GM12891 (cell line): ENCODE measurements at regions not wholly inside any gene's neighbourhood (a gene's known extent, or its start where the extent isn't known, plus 50 kb on each side); places are given as distances from the start of the nearest gene placed in this dataset.

ENCODE experiments used
- POLR2A ChIP-seq: IDR thresholded peaks from 2 replicates; pipeline ENCODE4 v1.6.1; 2011; ENCODE audit warnings: low read depth, low read length, control low read depth
- POLR2AphosphoS5 ChIP-seq: IDR thresholded peaks from 2 replicates; pipeline ENCODE4 v1.6.1; 2011; ENCODE audit warnings: low read depth, low read length, control low read depth
- SPI1 ChIP-seq: IDR thresholded peaks from 2 replicates; pipeline ENCODE4 v1.6.1; 2011; ENCODE audit warnings: low read depth, low read length, control low read depth
- TAF1 ChIP-seq: IDR thresholded peaks from 2 replicates; pipeline ENCODE4 v1.6.1; 2011; ENCODE audit warnings: low read depth, low read length, control low read depth

DNA sequence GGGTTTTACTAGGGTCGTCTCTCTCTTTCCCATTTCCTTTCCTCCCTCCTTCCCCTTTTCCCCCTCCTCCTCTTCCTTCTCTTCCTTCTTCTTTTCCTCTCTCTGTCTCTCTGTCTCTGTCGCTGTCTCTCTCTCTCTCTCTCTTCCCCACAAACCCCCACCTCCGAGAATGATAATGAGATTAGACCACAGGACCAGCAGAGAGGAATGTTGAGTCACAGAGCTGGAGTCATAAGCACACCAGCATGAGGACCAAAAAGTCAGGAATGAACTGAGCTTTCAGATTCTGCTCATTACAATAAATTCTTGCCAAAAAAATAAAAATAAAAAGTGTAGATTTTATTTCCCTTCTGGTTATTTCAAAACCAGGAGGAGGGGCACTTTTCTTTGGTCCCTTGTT lies 377.4 kb downstream of the LTN1 start:
- TF ChIP-seq TAF1 (no peak), POLR2AphosphoS5 (no peak), POLR2A (no peak), SPI1 (no peak)
